ENCODE measurements at regions not wholly inside any gene's neighbourhood (a gene's known extent, or its start where the extent isn't known, plus 50 kb on each side); places are given as distances from the start of the nearest gene placed in this dataset.
A peak's percentile ranks its signal among the peaks of the same experiment; 100 is the strongest.

DNA sequence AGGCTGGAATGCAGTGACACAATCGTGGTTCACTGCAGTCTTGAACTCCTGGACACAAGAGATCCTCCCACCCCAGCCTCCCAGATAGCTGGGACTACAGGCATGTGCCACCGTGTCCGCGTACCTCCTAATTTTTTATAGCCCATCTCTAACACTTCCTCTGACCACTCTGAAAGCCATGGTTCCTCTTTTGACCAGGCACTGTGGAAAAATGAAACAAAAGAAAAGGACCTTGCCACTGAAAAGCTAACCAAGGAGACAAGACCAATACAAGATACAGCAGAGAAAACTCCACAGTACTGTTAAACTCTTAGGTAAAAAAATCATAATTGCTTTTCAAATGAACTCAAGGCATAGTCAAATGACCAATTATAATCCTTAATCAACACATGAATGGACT is 233.3 kb downstream of the NEDD1 start:
- Histone ChIP-seq H2AFZ (ENCODE audit: low read depth, low read length) (peak overlapping the region; percentile 81), H3K9me3 (replicated peaks; ENCODE audit: control insufficient read depth, insufficient read depth, low read length) (no peaks in the 10 kb centered on the region), H3K4me2 (ENCODE audit: insufficient read depth, low read length) (peak overlapping the region; percentile 42), H3K36me3 (ENCODE audit: control insufficient read depth in 2 of 2, extremely low read depth in 1 of 2, insufficient read depth in 2 of 2, low read length in 2 of 2) (no peaks in the 10 kb centered on the region), H3K79me2 (ENCODE audit: control insufficient read depth, insufficient read depth, low read length) (no peaks in the 10 kb centered on the region), H3K4me1 (ENCODE audit: control insufficient read depth, extremely low read depth, insufficient read depth, low read length) (peaks cover 53% of the 10 kb centered on the region), H3K4me3 (replicated peaks in 1 of 3; ENCODE audit: insufficient read depth in 1 of 3, low read depth in 1 of 3, low read length in 3 of 3) (no peak overlapping the region), H3K9me1 (replicated peaks; ENCODE audit: control insufficient read depth, extremely low read depth, insufficient read depth, low read length) (no peaks in the 10 kb centered on the region), H4K20me1 (replicated peaks; ENCODE audit: control insufficient read depth, extremely low read depth, insufficient read depth, low read length) (no peaks in the 10 kb centered on the region), H3K27me3 (ENCODE audit: control insufficient read depth in 2 of 2, insufficient read depth in 2 of 2, low read length in 2 of 2) (no peaks in the 10 kb centered on the region), H3K27ac (ENCODE audit: insufficient read depth, low read depth, low read length) (peak overlapping the region; percentile 24), H3K9ac (replicated peaks; ENCODE audit: extremely low read depth, insufficient read depth, low read length) (no peak overlapping the region)
- dilution Hi-C loops (cut with MboI; ENCODE audit: extremely low pct_ligation_motif_present, low sequenced_read_pairs): no loop called here
- intact Hi-C loops (cut with micrococcal nuclease): loop anchor here (10.0 kb wide), 2 partner anchors 566 to 696 kb away; no protein-coding TSS in a partner anchor
- ChIA-PET CTCF (interaction anchor here (0.6 to 0.9 kb wide), 2 partner anchors 9 to 146 kb away, joined by 3 to 4 read pairs; no protein-coding TSS in a partner anchor), POLR2A (no interaction called here)
- DNase-seq (ENCODE audit: low read depth, low spot score) (no peak), FAIRE-seq (peak; percentile 72)
- BruUV-seq (replicated peaks): no TSS peak
- TF ChIP-seq JUN (IDR thresholded peaks at IDR 0.05; ENCODE audit: borderline replicate concordance, insufficient read depth, insufficient read length, low read depth): no peak
- TF ChIP-seq MYC (IDR thresholded peaks at IDR 0.05; ENCODE audit: low read depth, low read length): no peak
- TF ChIP-seq EZH2 (IDR thresholded peaks at IDR 0.05; ENCODE audit: borderline replicate concordance, low read depth, low read length, severe bottlenecking): no peak
- TF ChIP-seq POLR2A (IDR thresholded peaks at IDR 0.05; ENCODE audit: low read depth, low read length): no peak
- TF ChIP-seq GATA2 (IDR thresholded peaks at IDR 0.05; ENCODE audit: insufficient read depth, insufficient read length, low read depth, low read length): no peak
- no peak for TF ChIP-seq MAX (IDR thresholded peaks at IDR 0.05; ENCODE audit: insufficient read depth, insufficient read length)
- TF ChIP-seq FOS (IDR thresholded peaks at IDR 0.05; ENCODE audit: borderline replicate concordance, insufficient read depth, low read length): no peak
- no peak for TF ChIP-seq POLR2AphosphoS5 (IDR thresholded peaks at IDR 0.05; ENCODE audit: insufficient read depth, low read depth, low read length)
- no peak for TF ChIP-seq CTCF (IDR thresholded peaks at IDR 0.05; ENCODE audit: extremely low read depth in 1 of 2, insufficient read depth in 1 of 2, low read depth in 1 of 2, low read length in 2 of 2)
